Nephron (organoid): ENCODE measurements at regions not wholly inside any gene's neighbourhood (a gene's known extent, or its start where the extent isn't known, plus 50 kb on each side); places are given as distances from the start of the nearest gene placed in this dataset.

Source experiments
- H3K27ac Mint-ChIP-seq, 3 experiments: 2 replicates each; pipeline ENCODE4 v1.8.0; 2020; ENCODE audit warnings: mixed read lengths in 3 of 3, mild to moderate bottlenecking in 2 of 3, moderate library complexity in 1 of 3
- H3K27me3 Mint-ChIP-seq: 2 replicates; pipeline ENCODE4 v1.8.0; 2021; ENCODE audit warnings: low read depth, mild to moderate bottlenecking, moderate library complexity, mixed read lengths
- H3K36me3 Mint-ChIP-seq: 2 replicates; pipeline ENCODE4 v1.8.0; 2020; ENCODE audit warnings: low read depth, mixed read lengths
- H3K4me1 Mint-ChIP-seq: 2 replicates; pipeline ENCODE4 v1.8.0; 2020; ENCODE audit warnings: mixed read lengths
- H3K4me3 Mint-ChIP-seq, 3 experiments: 2 replicates each; pipeline ENCODE4 v1.8.0; 2020; ENCODE audit warnings: mild to moderate bottlenecking in 3 of 3, mixed read lengths in 3 of 3, moderate library complexity in 2 of 3
- H3K9me3 Mint-ChIP-seq: 2 replicates; pipeline ENCODE4 v1.8.0; 2020; ENCODE audit warnings: mixed read lengths
- CTCF ChIP-seq, 3 experiments: fragments of 200-600 bp; sonication (generic); IDR thresholded peaks; one replicate each; pipeline ENCODE4 v1.5.0; 2021; ENCODE audit warnings: antibody characterized with exemption in 3 of 3; ENCODE audit not compliant: unreplicated experiment in 3 of 3

- no peaks in the 10 kb centered on the region for H3K9me3 Mint-ChIP-seq
- H3K36me3 Mint-ChIP-seq, result no peaks in the 10 kb centered on the region
- H3K4me3 Mint-ChIP-seq, result no peak overlapping the region
- H3K27ac Mint-ChIP-seq, result peak overlapping the region in 1 of 3 experiments; percentile 54
- peaks cover 25% of the 10 kb centered on the region for H3K4me1 Mint-ChIP-seq
- no peak for TF ChIP-seq CTCF (IDR thresholded peaks at IDR 0.05; ENCODE audit: unreplicated experiment in 3 of 3)
- no peaks in the 10 kb centered on the region for H3K27me3 Mint-ChIP-seq
Observed at GRCh38 chr6:132244744-132245143, 156.5 kb downstream of the MOXD1 start.

- Mint-ChIP-seq H3K27me3 (no peaks in the 10 kb centered on the region), H3K4me1 (peaks cover 62% of the 10 kb centered on the region), H3K4me3 (peak overlapping the region in 2 of 3 experiments; percentile 18 to 24), H3K36me3 (no peaks in the 10 kb centered on the region), H3K27ac (peak overlapping the region; percentile 71 to 87 (median 78)), H3K9me3 (no peaks in the 10 kb centered on the region)
- TF ChIP-seq CTCF (IDR thresholded peaks at IDR 0.05; ENCODE audit: unreplicated experiment in 3 of 3), result no peak
Observed at GRCh38 chr6:132236744-132237143, 164.5 kb downstream of the MOXD1 start.

- TF ChIP-seq CTCF (IDR thresholded peaks at IDR 0.05; ENCODE audit: unreplicated experiment in 3 of 3), result no peak
Observed at GRCh38 chr6:132236281-132236680, 165.0 kb downstream of the MOXD1 start.

GRCh38 chr6:132235596-132236280 is 165.5 kb downstream of the MOXD1 start:
- H3K27ac Mint-ChIP-seq, result peak overlapping the region; percentile 61 to 87 (median 78)
- no peaks in the 10 kb centered on the region for H3K9me3 Mint-ChIP-seq
- no peak overlapping the region for H3K4me3 Mint-ChIP-seq
- peaks cover 63% of the 10 kb centered on the region for H3K4me1 Mint-ChIP-seq
- H3K27me3 Mint-ChIP-seq, result no peaks in the 10 kb centered on the region
- TF ChIP-seq CTCF (IDR thresholded peaks at IDR 0.05; ENCODE audit: unreplicated experiment in 3 of 3), result no peak
- H3K36me3 Mint-ChIP-seq, result no peaks in the 10 kb centered on the region

More at GRCh38 chr6:132236281-132236680, 165.0 kb downstream of the MOXD1 start:
- H3K27me3 Mint-ChIP-seq, result no peaks in the 10 kb centered on the region
- H3K4me3 Mint-ChIP-seq, result no peak overlapping the region
- no peaks in the 10 kb centered on the region for H3K36me3 Mint-ChIP-seq
- peaks cover 61% of the 10 kb centered on the region for H3K4me1 Mint-ChIP-seq
- no peaks in the 10 kb centered on the region for H3K9me3 Mint-ChIP-seq
- peak overlapping the region; percentile 71 to 87 (median 78) for H3K27ac Mint-ChIP-seq

- Mint-ChIP-seq H3K36me3 (no peaks in the 10 kb centered on the region), H3K9me3 (no peaks in the 10 kb centered on the region), H3K27me3 (no peaks in the 10 kb centered on the region), H3K27ac (peak overlapping the region; percentile 47 to 78 (median 50)), H3K4me1 (peaks cover 77% of the 10 kb centered on the region), H3K4me3 (no peak overlapping the region)
- TF ChIP-seq CTCF (IDR thresholded peaks at IDR 0.05; ENCODE audit: unreplicated experiment in 3 of 3), result no peak
Observed at GRCh38 chr6:132234356-132234755, 166.9 kb downstream of the MOXD1 start.
